CD4-positive, alpha-beta memory T cell (primary cell): ENCODE measurements at regions not wholly inside any gene's neighbourhood (a gene's known extent, or its start where the extent isn't known, plus 50 kb on each side); places are given as distances from the start of the nearest gene placed in this dataset.
"Not testable (repeated sequence)": the region's sequence is repeated elsewhere in the genome, so short reads cannot be mapped to it uniquely, and the experiment has no call there.

ENCODE experiments used
- CTCF ChIA-PET: fragments of 350-600 bp; sonication (Branson Sonifier 250); formaldehyde crosslinking; loops from one replicate; lab custom pipeline; 2021; ENCODE audit warnings: inconsistent platforms; ENCODE audit not compliant: partially characterized antibody; lab: Charles Lee
- POLR2A ChIA-PET: fragments of 350-600 bp; sonication (Branson Sonifier 250); formaldehyde crosslinking; loops from one replicate; lab custom pipeline; 2021; ENCODE audit not compliant: partially characterized antibody; lab: Charles Lee
- DNase-seq, 5 donors: peaks; one replicate each; pipeline versions ENCODE4 v3.0.0 to v3.0.0-alpha.2; 2020 to 2022; ENCODE audit warnings: mixed read lengths in 1 of 5
- H3K27ac ChIP-seq: one replicate; pipeline ENCODE4 v1.7.0; 2013; ENCODE audit warnings: low read depth, low read length
- H3K27me3 ChIP-seq: 2 replicates; pipeline ENCODE4 v1.7.0; 2013; ENCODE audit warnings: mild to moderate bottlenecking, low read length, moderate library complexity; ENCODE audit not compliant: insufficient read depth
- H3K36me3 ChIP-seq: 2 replicates; pipeline ENCODE4 v1.7.0; 2013; ENCODE audit warnings: mild to moderate bottlenecking, low read length, moderate library complexity; ENCODE audit not compliant: insufficient read depth
- H3K4me1 ChIP-seq: 2 replicates; pipeline ENCODE4 v1.7.0; 2013; ENCODE audit warnings: mild to moderate bottlenecking, low read length, moderate library complexity; ENCODE audit not compliant: insufficient read depth
- H3K4me3 ChIP-seq, 2 donors: one replicate each; pipeline ENCODE4 v1.7.0; 2013; ENCODE audit warnings: low read length in 2 of 2, mild to moderate bottlenecking in 1 of 2
- H3K9me3 ChIP-seq, 2 donors: one replicate each; pipeline ENCODE4 v1.7.0; 2013; ENCODE audit warnings: low read length in 2 of 2, control low read depth in 1 of 2; ENCODE audit not compliant: control insufficient read depth in 1 of 2
- H3K27ac Mint-ChIP-seq, 7 donors: one replicate each; pipeline ENCODE4 v1.8.0; 2020 to 2021; ENCODE audit warnings: mixed read lengths in 7 of 7, mild to moderate bottlenecking in 6 of 7, inconsistent platforms in 3 of 7, moderate library complexity in 3 of 7
- H3K27me3 Mint-ChIP-seq, 2 donors: one replicate each; pipeline ENCODE4 v1.8.0; 2020 to 2021; ENCODE audit warnings: mixed read lengths in 2 of 2
- H3K36me3 Mint-ChIP-seq, 2 donors: one replicate each; pipeline ENCODE4 v1.8.0; 2020 to 2021; ENCODE audit warnings: mixed read lengths in 2 of 2, inconsistent platforms in 1 of 2, mild to moderate bottlenecking in 1 of 2
- H3K4me1 Mint-ChIP-seq, 4 donors: one replicate each; pipeline ENCODE4 v1.8.0; 2020 to 2021; ENCODE audit warnings: mixed read lengths in 4 of 4, mild to moderate bottlenecking in 1 of 4
- H3K4me3 Mint-ChIP-seq, 8 donors: one replicate each; pipeline ENCODE4 v1.8.0; 2020 to 2021; ENCODE audit warnings: mixed read lengths in 8 of 8, mild to moderate bottlenecking in 7 of 8, moderate library complexity in 6 of 8, inconsistent platforms in 3 of 8
- H3K9me3 Mint-ChIP-seq, 8 donors: one replicate each; pipeline ENCODE4 v1.8.0; 2020 to 2021; ENCODE audit warnings: mixed read lengths in 8 of 8, mild to moderate bottlenecking in 5 of 8, inconsistent platforms in 3 of 8, moderate library complexity in 1 of 8
- intact Hi-C: fragments of 100-400 bp; cut with micrococcal nuclease; formaldehyde crosslinking; loops from one replicate; pipeline ENCODE4 v1.15.1; 2023

- H3K27ac Mint-ChIP-seq, CTCF ChIA-PET, POLR2A ChIA-PET, H3K9me3 Mint-ChIP-seq, H3K27me3 Mint-ChIP-seq, H3K36me3 Mint-ChIP-seq, H3K36me3 ChIP-seq, H3K27me3 ChIP-seq, DNase-seq, H3K4me1 ChIP-seq, H3K27ac ChIP-seq, H3K9me3 ChIP-seq, H3K4me1 Mint-ChIP-seq, intact Hi-C loops, H3K4me3 ChIP-seq, H3K4me3 Mint-ChIP-seq: not testable (repeated sequence)
Measured at GRCh38 chr1:120582135-120582534, 141.6 kb upstream of the NBPF26 start.

GRCh38 chr1:120586053-120586452 lies 137.7 kb upstream of the NBPF26 start:
- H3K4me3 ChIP-seq, H3K27ac Mint-ChIP-seq, H3K27me3 ChIP-seq, H3K4me1 ChIP-seq, H3K27ac ChIP-seq, H3K9me3 Mint-ChIP-seq, POLR2A ChIA-PET, H3K36me3 ChIP-seq, H3K4me3 Mint-ChIP-seq, H3K27me3 Mint-ChIP-seq, H3K4me1 Mint-ChIP-seq, intact Hi-C loops, H3K9me3 ChIP-seq, DNase-seq, H3K36me3 Mint-ChIP-seq, CTCF ChIA-PET: not testable (repeated sequence)

- H3K4me3 Mint-ChIP-seq, H3K4me3 ChIP-seq, H3K4me1 ChIP-seq, H3K27me3 ChIP-seq, H3K9me3 ChIP-seq, H3K27ac Mint-ChIP-seq, H3K9me3 Mint-ChIP-seq, H3K4me1 Mint-ChIP-seq, POLR2A ChIA-PET, CTCF ChIA-PET, H3K27ac ChIP-seq, H3K36me3 ChIP-seq, H3K27me3 Mint-ChIP-seq, H3K36me3 Mint-ChIP-seq, intact Hi-C loops, DNase-seq: not testable (repeated sequence)
Measured at GRCh38 chr1:120588811-120589210, 134.9 kb upstream of the NBPF26 start.

- H3K27me3 ChIP-seq, H3K36me3 Mint-ChIP-seq, POLR2A ChIA-PET, H3K4me3 Mint-ChIP-seq, H3K4me3 ChIP-seq, H3K4me1 Mint-ChIP-seq, intact Hi-C loops, H3K36me3 ChIP-seq, H3K4me1 ChIP-seq, H3K9me3 ChIP-seq, H3K27ac Mint-ChIP-seq, DNase-seq, CTCF ChIA-PET, H3K27me3 Mint-ChIP-seq, H3K9me3 Mint-ChIP-seq, H3K27ac ChIP-seq: not testable (repeated sequence)
Measured at GRCh38 chr1:120591774-120592173, 132.0 kb upstream of the NBPF26 start.

GRCh38 chr1:120592943-120593342 lies 130.8 kb upstream of the NBPF26 start:
- H3K27me3 Mint-ChIP-seq, H3K9me3 ChIP-seq, H3K4me1 Mint-ChIP-seq, H3K4me3 Mint-ChIP-seq, H3K27ac Mint-ChIP-seq, H3K9me3 Mint-ChIP-seq, H3K4me3 ChIP-seq, H3K27ac ChIP-seq, intact Hi-C loops, CTCF ChIA-PET, H3K4me1 ChIP-seq, H3K36me3 Mint-ChIP-seq, DNase-seq, POLR2A ChIA-PET, H3K27me3 ChIP-seq, H3K36me3 ChIP-seq: not testable (repeated sequence)

- POLR2A ChIA-PET, DNase-seq, intact Hi-C loops, H3K36me3 Mint-ChIP-seq, H3K4me3 Mint-ChIP-seq, H3K4me3 ChIP-seq, H3K9me3 ChIP-seq, H3K27ac ChIP-seq, H3K27me3 Mint-ChIP-seq, H3K4me1 ChIP-seq, CTCF ChIA-PET, H3K27ac Mint-ChIP-seq, H3K9me3 Mint-ChIP-seq, H3K4me1 Mint-ChIP-seq, H3K36me3 ChIP-seq, H3K27me3 ChIP-seq: not testable (repeated sequence)
Measured at GRCh38 chr1:120593648-120594047, 130.1 kb upstream of the NBPF26 start.

- CTCF ChIA-PET, H3K27ac ChIP-seq, H3K4me3 ChIP-seq, H3K36me3 Mint-ChIP-seq, H3K9me3 ChIP-seq, H3K9me3 Mint-ChIP-seq, H3K4me3 Mint-ChIP-seq, H3K27me3 Mint-ChIP-seq, H3K36me3 ChIP-seq, intact Hi-C loops, H3K27ac Mint-ChIP-seq, DNase-seq, POLR2A ChIA-PET, H3K4me1 ChIP-seq, H3K27me3 ChIP-seq, H3K4me1 Mint-ChIP-seq: not testable (repeated sequence)
Measured at GRCh38 chr1:120598331-120598951, 125.3 kb upstream of the NBPF26 start.

- intact Hi-C loops, H3K36me3 Mint-ChIP-seq, H3K27me3 ChIP-seq, POLR2A ChIA-PET, H3K27ac ChIP-seq, H3K4me1 Mint-ChIP-seq, H3K36me3 ChIP-seq, H3K4me3 ChIP-seq, H3K9me3 ChIP-seq, H3K27me3 Mint-ChIP-seq, H3K27ac Mint-ChIP-seq, H3K4me1 ChIP-seq, CTCF ChIA-PET, DNase-seq, H3K9me3 Mint-ChIP-seq, H3K4me3 Mint-ChIP-seq: not testable (repeated sequence)
Measured at GRCh38 chr1:120599511-120599910, 124.2 kb upstream of the NBPF26 start.
